GM23338 (cell line): ENCODE measurements at regions not wholly inside any gene's neighbourhood (a gene's known extent, or its start where the extent isn't known, plus 50 kb on each side); places are given as distances from the start of the nearest gene placed in this dataset.

ENCODE experiments used
- CREB1 ChIP-seq: fragments of 250-450 bp; sonication (Bioruptor Pico); IDR thresholded peaks from 2 replicates; pipeline ENCODE4 v1.5.0; 2020; ENCODE audit warnings: low read depth, mild to moderate bottlenecking, moderate library complexity
- CTCF ChIP-seq, 2 experiments: fragments of 200-600 bp in 1 of 2; sonication (generic) in 1 of 2; conservative IDR thresholded peaks; 2 replicates each; pipeline versions ENCODE4 v1.5.1 to v1.6.1; 2016 to 2017; ENCODE audit warnings: antibody characterized with exemption in 2 of 2, low read depth in 2 of 2, mild to moderate bottlenecking in 2 of 2, moderate library complexity in 1 of 2
- EZH2 ChIP-seq: fragments of 200-600 bp; sonication (generic); IDR thresholded peaks from one replicate; pipeline ENCODE4 v1.8.0; 2017; ENCODE audit warnings: antibody characterized with exemption, mild to moderate bottlenecking, low read depth; ENCODE audit not compliant: unreplicated experiment
- EZH2phosphoT487 ChIP-seq: fragments of 200-600 bp; sonication (generic); IDR thresholded peaks from one replicate; pipeline ENCODE4 v1.8.1; 2018; ENCODE audit warnings: antibody characterized with exemption; ENCODE audit not compliant: unreplicated experiment
- JUNB ChIP-seq: IDR thresholded peaks from one replicate; pipeline ENCODE4 v1.6.1; 2016; ENCODE audit warnings: antibody characterized with exemption; ENCODE audit not compliant: unreplicated experiment
- NANOG ChIP-seq: IDR thresholded peaks from 2 replicates; pipeline ENCODE4 v1.6.1; 2016; ENCODE audit warnings: antibody characterized with exemption, borderline replicate concordance
- POLR2AphosphoS5 ChIP-seq: IDR thresholded peaks from 2 replicates; pipeline ENCODE4 v1.6.1; 2016; ENCODE audit warnings: antibody characterized with exemption, low read depth
- STAT1 ChIP-seq: IDR thresholded peaks from one replicate; pipeline ENCODE4 v1.6.1; 2016; ENCODE audit warnings: antibody characterized with exemption; ENCODE audit not compliant: unreplicated experiment
- ZNF114 ChIP-seq: fragments of 250-450 bp; sonication (Bioruptor Pico); IDR thresholded peaks from 2 replicates; pipeline ENCODE4 v1.5.0; 2020; ENCODE audit warnings: mild to moderate bottlenecking, moderate library complexity
- ZNF331 ChIP-seq: fragments of 250-450 bp; sonication (Bioruptor Pico); IDR thresholded peaks from 2 replicates; pipeline ENCODE4 v1.5.0; 2020; ENCODE audit warnings: low read depth, mild to moderate bottlenecking, moderate library complexity
- ZNF462 ChIP-seq: fragments of 250-450 bp; sonication (Bioruptor Pico); IDR thresholded peaks from 2 replicates; pipeline ENCODE4 v1.5.0; 2020; ENCODE audit warnings: mild to moderate bottlenecking, moderate library complexity
- TF ChIP-seq, protein P1 (sequence below): IDR thresholded peaks from 2 replicates; pipeline ENCODE4 v1.6.1; 2016; ENCODE audit warnings: antibody characterized with exemption

DNA sequence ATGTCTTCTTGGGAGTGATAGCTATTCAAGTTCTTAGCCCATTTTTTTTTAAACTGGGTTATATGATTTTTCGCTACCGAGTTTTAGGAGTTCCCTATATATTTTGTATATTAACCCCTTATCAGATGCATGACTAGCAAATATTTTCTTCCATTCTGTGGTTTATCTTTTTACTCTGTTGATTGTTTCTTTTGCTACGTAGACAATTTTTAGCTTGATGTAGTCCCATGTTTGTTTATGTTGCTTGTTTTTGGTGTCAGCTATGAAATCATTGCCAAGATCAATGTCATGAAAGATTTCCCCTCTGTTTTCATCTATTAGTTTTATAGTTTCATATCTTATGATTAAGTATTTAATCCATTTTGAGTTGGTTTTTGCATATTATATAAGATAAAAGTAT, 480.5 kb downstream of the CDH11 start (continued):
- TF ChIP-seq ZNF462 (CRISPR knock-in tag) (no peak), ZNF114 (CRISPR knock-in tag) (no peak), CTCF (conservative IDR thresholded peaks at IDR 0.05; ENCODE audit: low read depth in 2 of 2) (no peak), JUNB (no peak), CREB1 (CRISPR knock-in tag) (no peak), EZH2 (no peak), ZNF331 (CRISPR knock-in tag) (no peak), POLR2AphosphoS5 (no peak), STAT1 (no peak), EZH2phosphoT487 (no peak), NANOG (no peak)
- TF ChIP-seq, protein P1, sequence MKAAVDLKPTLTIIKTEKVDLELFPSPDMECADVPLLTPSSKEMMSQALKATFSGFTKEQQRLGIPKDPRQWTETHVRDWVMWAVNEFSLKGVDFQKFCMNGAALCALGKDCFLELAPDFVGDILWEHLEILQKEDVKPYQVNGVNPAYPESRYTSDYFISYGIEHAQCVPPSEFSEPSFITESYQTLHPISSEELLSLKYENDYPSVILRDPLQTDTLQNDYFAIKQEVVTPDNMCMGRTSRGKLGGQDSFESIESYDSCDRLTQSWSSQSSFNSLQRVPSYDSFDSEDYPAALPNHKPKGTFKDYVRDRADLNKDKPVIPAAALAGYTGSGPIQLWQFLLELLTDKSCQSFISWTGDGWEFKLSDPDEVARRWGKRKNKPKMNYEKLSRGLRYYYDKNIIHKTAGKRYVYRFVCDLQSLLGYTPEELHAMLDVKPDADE: no peak
